H9 (cell line): ENCODE measurements at regions not wholly inside any gene's neighbourhood (a gene's known extent, or its start where the extent isn't known, plus 50 kb on each side); places are given as distances from the start of the nearest gene placed in this dataset.

Experiments
- DNase-seq: peaks from one replicate; pipeline ENCODE4 v3.0.0-alpha.2; 2017
- H2AFZ ChIP-seq: one replicate; pipeline ENCODE4 v1.6.1; 2013; ENCODE audit warnings: mild to moderate bottlenecking, low read length, control low read depth, moderate library complexity
- H2AK5ac ChIP-seq: 2 replicates; pipeline ENCODE4 v1.6.1; 2013; ENCODE audit warnings: low read length, control low read depth, mixed read lengths; ENCODE audit not compliant: insufficient read length
- H2BK120ac ChIP-seq: one replicate; pipeline ENCODE4 v1.6.1; 2013; ENCODE audit warnings: low read depth, mild to moderate bottlenecking, low read length, control low read depth, inconsistent platforms; ENCODE audit not compliant: poor library complexity, severe bottlenecking
- H2BK12ac ChIP-seq: 2 replicates; pipeline ENCODE4 v1.6.1; 2013; ENCODE audit warnings: low read length, control low read depth, mixed read lengths, low read depth; ENCODE audit not compliant: insufficient read length
- H2BK15ac ChIP-seq: 2 replicates; pipeline ENCODE4 v1.6.1; 2013; ENCODE audit warnings: low read depth, low read length, control low read depth
- H2BK20ac ChIP-seq: one replicate; pipeline ENCODE4 v1.6.1; 2013; ENCODE audit warnings: low read depth, mild to moderate bottlenecking, low read length, control low read depth, inconsistent platforms; ENCODE audit not compliant: poor library complexity, severe bottlenecking
- H2BK5ac ChIP-seq: 2 replicates; pipeline ENCODE4 v1.6.1; 2013; ENCODE audit warnings: low read length, control low read depth, mixed read lengths; ENCODE audit not compliant: insufficient read length
- H3K14ac ChIP-seq: 2 replicates; pipeline ENCODE4 v1.6.1; 2013; ENCODE audit warnings: low read length, control low read depth; ENCODE audit not compliant: insufficient read depth
- H3K18ac ChIP-seq: 2 replicates; pipeline ENCODE4 v1.6.1; 2013; ENCODE audit warnings: low read depth, mild to moderate bottlenecking, mixed read lengths, low read length, control low read depth; ENCODE audit not compliant: insufficient read length
- H3K23ac ChIP-seq: 2 replicates; pipeline ENCODE4 v1.6.1; 2013; ENCODE audit warnings: low read length, control low read depth, mixed read lengths, low read depth; ENCODE audit not compliant: insufficient read length
- H3K23me2 ChIP-seq: 2 replicates; pipeline ENCODE4 v1.6.1; 2013; ENCODE audit warnings: low read depth, mild to moderate bottlenecking, mixed read lengths, low read length, control low read depth; ENCODE audit not compliant: insufficient read length, poor library complexity, severe bottlenecking
- H3K27ac ChIP-seq: 2 replicates; pipeline ENCODE4 v1.5.1; 2013; ENCODE audit warnings: low read length, control low read depth, mixed read lengths, low read depth; ENCODE audit not compliant: insufficient read length
- H3K27me3 ChIP-seq: 2 replicates; pipeline ENCODE4 v1.6.1; 2013; ENCODE audit warnings: low read length, control low read depth, inconsistent platforms; ENCODE audit not compliant: insufficient read depth
- H3K4ac ChIP-seq: 2 replicates; pipeline ENCODE4 v1.6.1; 2013; ENCODE audit warnings: low read depth, mild to moderate bottlenecking, control low read depth, inconsistent platforms, low read length, moderate library complexity
- H3K4me1 ChIP-seq: 2 replicates; pipeline ENCODE4 v1.6.1; 2013; ENCODE audit warnings: low read length, control low read depth, inconsistent platforms; ENCODE audit not compliant: insufficient read depth
- H3K4me2 ChIP-seq: 2 replicates; pipeline ENCODE4 v1.6.1; 2013; ENCODE audit warnings: low read length, control low read depth, mixed read lengths; ENCODE audit not compliant: insufficient read length, insufficient read depth
- H3K56ac ChIP-seq: 2 replicates; pipeline ENCODE4 v1.6.1; 2013; ENCODE audit warnings: low read depth, mild to moderate bottlenecking, mixed read lengths, low read length, control low read depth; ENCODE audit not compliant: insufficient read length
- H3K79me1 ChIP-seq: 2 replicates; pipeline ENCODE4 v1.6.1; 2013; ENCODE audit warnings: low read depth, mild to moderate bottlenecking, moderate library complexity, low read length, control low read depth, inconsistent platforms; ENCODE audit not compliant: insufficient read depth, poor library complexity, severe bottlenecking
- H3K79me2 ChIP-seq: 2 replicates; pipeline ENCODE4 v1.6.1; 2013; ENCODE audit warnings: low read length, control low read depth, inconsistent platforms; ENCODE audit not compliant: insufficient read depth
- H3K9ac ChIP-seq: 2 replicates; pipeline ENCODE4 v1.6.1; 2013; ENCODE audit warnings: low read length, control low read depth, mixed read lengths; ENCODE audit not compliant: insufficient read length; ENCODE audit errors: extremely low read depth
- H3K9me3 ChIP-seq: one replicate; pipeline ENCODE4 v1.6.1; 2013; ENCODE audit warnings: low read depth, low read length, inconsistent platforms; ENCODE audit not compliant: control insufficient read depth
- H3T11ph ChIP-seq: one replicate; pipeline ENCODE4 v1.6.1; 2013; ENCODE audit warnings: mild to moderate bottlenecking, low read length, control low read depth, inconsistent platforms
- H4K20me1 ChIP-seq: one replicate; pipeline ENCODE4 v1.6.1; 2013; ENCODE audit not compliant: control insufficient read depth, insufficient read length, insufficient read depth
- H4K5ac ChIP-seq: 2 replicates; pipeline ENCODE4 v1.6.1; 2013; ENCODE audit warnings: low read depth, mild to moderate bottlenecking, mixed read lengths, low read length, control low read depth; ENCODE audit not compliant: insufficient read length
- H4K8ac ChIP-seq: replicated peaks from 2 replicates; pipeline ENCODE4 v1.6.1; 2013; ENCODE audit warnings: low read length, control low read depth, mixed read lengths, low read depth; ENCODE audit not compliant: insufficient read length
- H4K91ac ChIP-seq: 2 replicates; pipeline ENCODE4 v1.6.1; 2013; ENCODE audit warnings: low read depth, mild to moderate bottlenecking, moderate library complexity, mixed read lengths, low read length, control low read depth; ENCODE audit not compliant: insufficient read length
- H3K27ac Mint-ChIP-seq, 3 experiments: 2 replicates in 2 of 3; 3 replicates in 1 of 3; pipeline ENCODE4 v1.8.0; 2020 to 2021; ENCODE audit warnings: mixed read lengths in 3 of 3, mild to moderate bottlenecking in 1 of 3, moderate library complexity in 1 of 3
- H3K27me3 Mint-ChIP-seq: 2 replicates; pipeline ENCODE4 v1.8.0; 2021; ENCODE audit warnings: low read depth, mild to moderate bottlenecking, moderate library complexity, mixed read lengths
- H3K36me3 Mint-ChIP-seq, 3 experiments: 2 replicates in 2 of 3; 3 replicates in 1 of 3; pipeline ENCODE4 v1.8.0; 2020 to 2021; ENCODE audit warnings: low read depth in 3 of 3, mixed read lengths in 3 of 3; ENCODE audit not compliant: insufficient read depth in 1 of 3
- H3K4me1 Mint-ChIP-seq, 2 experiments: 2 replicates each; pipeline ENCODE4 v1.8.0; 2020; ENCODE audit warnings: mixed read lengths in 2 of 2
- H3K4me3 Mint-ChIP-seq, 2 experiments: 2 replicates in 1 of 2; 3 replicates in 1 of 2; pipeline ENCODE4 v1.8.0; 2020 to 2021; ENCODE audit warnings: mild to moderate bottlenecking in 2 of 2, mixed read lengths in 2 of 2, moderate library complexity in 1 of 2
- H3K9me3 Mint-ChIP-seq, 2 experiments: 2 replicates in 1 of 2; 3 replicates in 1 of 2; pipeline ENCODE4 v1.8.0; 2020; ENCODE audit warnings: mild to moderate bottlenecking in 2 of 2, mixed read lengths in 2 of 2, moderate library complexity in 1 of 2
- WGBS: extraction: QIAGEN DNeasy Blood & Tissue Kit; methylation state at CpG from one replicate; pipeline ENCODE4 v1.1.7; 2013; ENCODE audit warnings: missing lambda C conversion rate, low lambda C conversion rate, mixed read lengths; ENCODE audit not compliant: insufficient read length; ENCODE audit errors: extremely low coverage; 5-methylcytosine and 5-hydroxymethylcytosine counted together
- TF ChIP-seq, protein P1 (sequence below): fragments of 200-600 bp; sonication (generic); conservative IDR thresholded peaks from 3 replicates; pipeline ENCODE4 v1.8.0; 2021; ENCODE audit warnings: antibody characterized with exemption, mild to moderate bottlenecking

- H4K20me1 ChIP-seq, result no peaks in the 10 kb centered on the region
- no peak overlapping the region for H2BK120ac ChIP-seq
- H3K23me2 ChIP-seq, result no peaks in the 10 kb centered on the region
- TF ChIP-seq, protein P1, sequence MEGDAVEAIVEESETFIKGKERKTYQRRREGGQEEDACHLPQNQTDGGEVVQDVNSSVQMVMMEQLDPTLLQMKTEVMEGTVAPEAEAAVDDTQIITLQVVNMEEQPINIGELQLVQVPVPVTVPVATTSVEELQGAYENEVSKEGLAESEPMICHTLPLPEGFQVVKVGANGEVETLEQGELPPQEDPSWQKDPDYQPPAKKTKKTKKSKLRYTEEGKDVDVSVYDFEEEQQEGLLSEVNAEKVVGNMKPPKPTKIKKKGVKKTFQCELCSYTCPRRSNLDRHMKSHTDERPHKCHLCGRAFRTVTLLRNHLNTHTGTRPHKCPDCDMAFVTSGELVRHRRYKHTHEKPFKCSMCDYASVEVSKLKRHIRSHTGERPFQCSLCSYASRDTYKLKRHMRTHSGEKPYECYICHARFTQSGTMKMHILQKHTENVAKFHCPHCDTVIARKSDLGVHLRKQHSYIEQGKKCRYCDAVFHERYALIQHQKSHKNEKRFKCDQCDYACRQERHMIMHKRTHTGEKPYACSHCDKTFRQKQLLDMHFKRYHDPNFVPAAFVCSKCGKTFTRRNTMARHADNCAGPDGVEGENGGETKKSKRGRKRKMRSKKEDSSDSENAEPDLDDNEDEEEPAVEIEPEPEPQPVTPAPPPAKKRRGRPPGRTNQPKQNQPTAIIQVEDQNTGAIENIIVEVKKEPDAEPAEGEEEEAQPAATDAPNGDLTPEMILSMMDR, result no peak
- H2BK15ac ChIP-seq, result no peak overlapping the region
- no peak overlapping the region for H2BK20ac ChIP-seq
- H3K36me3 Mint-ChIP-seq, result peaks cover 0 to 8% (median 4%) of the 10 kb centered on the region in 3 experiments; a peak in 4 of 7 replicates
- no peak overlapping the region for H2AK5ac ChIP-seq
- H3K56ac ChIP-seq, result no peak overlapping the region
- H3K9ac ChIP-seq, result no peak overlapping the region
- DNase-seq, result no peak
- H3T11ph ChIP-seq, result no peak overlapping the region
- no peak overlapping the region for H4K5ac ChIP-seq
- WGBS, result no CpG with 5 or more reads among the region's 4 CpGs
- peaks cover 22 to 27% of the 10 kb centered on the region in 2 experiments for H3K4me1 Mint-ChIP-seq
- H4K8ac ChIP-seq, result no peak overlapping the region
- H3K27me3 Mint-ChIP-seq, result no peaks in the 10 kb centered on the region
- no peak overlapping the region for H3K14ac ChIP-seq
- H3K79me2 ChIP-seq, result no peaks in the 10 kb centered on the region
- peaks cover 6 to 9% of the 10 kb centered on the region in 2 experiments; a peak in 3 of 5 replicates for H3K9me3 Mint-ChIP-seq
- no peak overlapping the region for H3K23ac ChIP-seq
- H2BK5ac ChIP-seq, result no peak overlapping the region
- no peak overlapping the region for H3K4me2 ChIP-seq
- no peak overlapping the region for H3K27ac Mint-ChIP-seq
- H2AFZ ChIP-seq, result no peak overlapping the region
- H3K18ac ChIP-seq, result no peak overlapping the region
- no peak overlapping the region for H2BK12ac ChIP-seq
- H3K4me1 ChIP-seq, result peaks cover 7% of the 10 kb centered on the region
- no peaks in the 10 kb centered on the region for H3K27me3 ChIP-seq
- H3K27ac ChIP-seq, result no peak overlapping the region
- no peaks in the 10 kb centered on the region for H3K79me1 ChIP-seq
- H3K9me3 ChIP-seq, result no peaks in the 10 kb centered on the region
- H3K4me3 Mint-ChIP-seq, result no peak overlapping the region
- no peak overlapping the region for H4K91ac ChIP-seq
- H3K4ac ChIP-seq, result no peak overlapping the region
Measured at GRCh38 chr5:125177340-125177739, 430.9 kb upstream of the ZNF608 start.
